ENCODE measurements at regions not wholly inside any gene's neighbourhood (a gene's known extent, or its start where the extent isn't known, plus 50 kb on each side); places are given as distances from the start of the nearest gene placed in this dataset.

DNA sequence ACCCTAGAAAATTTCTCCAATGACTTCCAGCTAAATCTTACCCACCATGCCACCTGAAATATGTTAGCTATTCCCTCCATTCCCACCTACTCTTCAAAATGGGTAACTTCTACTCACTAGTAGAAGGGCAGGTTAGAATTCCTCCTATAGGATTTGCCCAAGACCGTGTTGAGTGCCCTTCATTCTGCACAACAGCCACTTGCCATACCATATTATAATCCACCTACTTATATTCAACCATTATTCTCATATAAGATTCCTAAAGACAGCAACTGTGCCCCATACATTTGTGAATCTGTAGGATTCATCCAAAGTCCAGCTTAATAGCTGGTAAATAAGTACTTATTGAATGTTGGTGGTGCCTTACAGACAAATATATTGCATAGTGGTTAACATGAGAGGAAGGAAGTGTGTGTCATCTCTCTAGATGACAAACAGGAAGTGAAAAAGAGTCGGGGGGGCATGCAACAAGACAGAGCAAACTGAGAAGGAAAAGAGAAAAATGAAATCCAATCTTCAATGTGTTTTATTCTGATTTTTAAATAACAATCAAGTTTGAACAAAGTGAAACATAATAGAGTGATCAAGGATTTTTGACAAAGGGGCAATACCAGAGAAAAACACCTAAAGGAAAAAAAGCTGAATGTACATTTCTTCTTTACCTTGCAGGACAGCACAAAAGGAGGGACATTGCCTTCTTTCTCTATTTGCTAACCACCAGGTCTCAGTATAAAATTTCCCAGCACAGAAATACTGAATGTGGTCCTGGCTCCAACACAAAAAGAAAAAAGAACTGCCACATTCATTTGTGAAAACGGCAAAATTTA lies 389.3 kb upstream of the USP15 start:
- H3K9me3 ChIP-seq (ENCODE audit: control insufficient read depth in 2 of 2, low read length in 2 of 2), result no peaks in the 10 kb centered on the region
- H3K9ac ChIP-seq (ENCODE audit: low read length in 2 of 2), result no peak overlapping the region
- no peak overlapping the region for H3K27ac ChIP-seq (ENCODE audit: low read length)
- H3K4me3 ChIP-seq (ENCODE audit: low read length in 2 of 2), result no peak overlapping the region
- no peaks in the 10 kb centered on the region for H3K27me3 ChIP-seq (ENCODE audit: control insufficient read depth in 1 of 2, insufficient read depth in 2 of 2, low read length in 2 of 2)
- H3K36me3 ChIP-seq (ENCODE audit: control insufficient read depth in 2 of 2, insufficient read depth in 2 of 2, low read length in 2 of 2), result no peaks in the 10 kb centered on the region
- no peaks in the 10 kb centered on the region for H3K4me1 ChIP-seq (ENCODE audit: control insufficient read depth, insufficient read depth, low read length)

DNA sequence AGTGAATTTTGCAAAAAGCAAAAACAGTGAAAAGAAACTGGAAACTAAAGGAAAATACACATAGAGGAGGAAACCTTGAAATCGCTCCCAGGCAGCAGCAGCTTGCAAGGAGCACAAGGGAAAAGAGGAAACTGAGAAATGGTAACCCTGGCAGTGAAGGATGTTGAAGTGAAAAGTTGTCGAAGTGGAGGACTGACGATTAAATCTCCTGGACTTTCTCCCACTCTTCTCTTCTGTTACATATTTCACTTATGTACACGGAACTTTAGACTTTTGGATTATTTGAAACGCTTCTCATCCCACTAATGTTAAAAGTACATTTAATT lies 388.8 kb upstream of the USP15 start:
- Histone ChIP-seq H3K27ac (ENCODE audit: low read length) (no peak overlapping the region), H3K4me3 (ENCODE audit: low read length in 2 of 2) (no peak overlapping the region), H3K9ac (ENCODE audit: low read length in 2 of 2) (no peak overlapping the region), H3K36me3 (ENCODE audit: control insufficient read depth in 2 of 2, insufficient read depth in 2 of 2, low read length in 2 of 2) (no peaks in the 10 kb centered on the region), H3K9me3 (ENCODE audit: control insufficient read depth in 2 of 2, low read length in 2 of 2) (no peaks in the 10 kb centered on the region), H3K4me1 (ENCODE audit: control insufficient read depth, insufficient read depth, low read length) (no peaks in the 10 kb centered on the region), H3K27me3 (ENCODE audit: control insufficient read depth in 1 of 2, insufficient read depth in 2 of 2, low read length in 2 of 2) (no peaks in the 10 kb centered on the region)

DNA sequence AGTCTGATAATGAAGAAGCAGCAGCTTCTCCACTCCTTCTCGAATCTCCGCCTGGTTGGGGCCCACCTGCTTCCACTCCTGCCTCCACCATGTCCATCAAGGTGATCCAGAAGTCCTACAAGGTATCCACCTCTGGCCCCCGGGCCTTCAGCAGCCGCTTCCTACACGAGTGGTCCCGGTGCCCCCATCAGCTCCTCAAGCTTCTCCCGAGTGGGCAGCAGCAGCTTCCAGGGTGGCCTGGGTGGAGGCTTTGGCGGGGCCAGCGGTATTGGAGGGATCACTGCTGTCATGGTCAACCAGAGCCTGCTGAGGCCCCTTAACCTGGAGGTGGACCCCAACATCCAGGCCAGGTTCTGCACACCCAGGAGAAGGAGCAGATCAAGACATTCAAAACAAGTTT lies 381.0 kb upstream of the USP15 start:
- Histone ChIP-seq H3K36me3 (ENCODE audit: control insufficient read depth in 2 of 2, insufficient read depth in 2 of 2, low read length in 2 of 2) (no peaks in the 10 kb centered on the region), H3K9ac (ENCODE audit: low read length in 2 of 2) (no peak overlapping the region), H3K27me3 (ENCODE audit: control insufficient read depth in 1 of 2, insufficient read depth in 2 of 2, low read length in 2 of 2) (no peaks in the 10 kb centered on the region), H3K9me3 (ENCODE audit: control insufficient read depth in 2 of 2, low read length in 2 of 2) (no peaks in the 10 kb centered on the region), H3K4me1 (ENCODE audit: control insufficient read depth, insufficient read depth, low read length) (no peaks in the 10 kb centered on the region), H3K4me3 (ENCODE audit: low read length in 2 of 2) (no peak overlapping the region), H3K27ac (ENCODE audit: low read length) (no peak overlapping the region)

DNA sequence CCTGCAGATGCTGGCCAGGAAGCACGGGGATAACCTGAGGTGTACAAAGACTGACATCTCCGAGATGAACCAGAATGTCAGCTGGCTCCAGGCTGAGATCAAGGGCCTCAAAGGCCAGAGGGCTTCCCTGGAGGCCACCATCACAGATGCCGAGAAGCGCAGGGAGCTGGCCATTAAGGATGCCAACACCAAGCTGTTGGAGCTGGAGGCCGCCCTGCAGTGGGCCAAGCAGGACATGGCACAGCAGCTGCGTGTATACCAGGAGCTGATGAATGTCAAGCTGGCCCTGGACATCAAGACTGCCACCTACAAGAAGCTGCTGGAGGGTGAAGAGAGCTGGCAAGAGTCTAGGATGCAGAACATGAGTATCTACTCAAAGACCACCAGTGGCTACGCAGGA lies 380.0 kb upstream of the USP15 start:
- no peak overlapping the region for H3K27ac ChIP-seq (ENCODE audit: low read length)
- H3K27me3 ChIP-seq (ENCODE audit: control insufficient read depth in 1 of 2, insufficient read depth in 2 of 2, low read length in 2 of 2), result no peaks in the 10 kb centered on the region
- no peak overlapping the region for H3K9ac ChIP-seq (ENCODE audit: low read length in 2 of 2)
- H3K36me3 ChIP-seq (ENCODE audit: control insufficient read depth in 2 of 2, insufficient read depth in 2 of 2, low read length in 2 of 2), result no peaks in the 10 kb centered on the region
- no peaks in the 10 kb centered on the region for H3K4me1 ChIP-seq (ENCODE audit: control insufficient read depth, insufficient read depth, low read length)
- no peak overlapping the region for H3K4me3 ChIP-seq (ENCODE audit: low read length in 2 of 2)
- H3K9me3 ChIP-seq (ENCODE audit: control insufficient read depth in 2 of 2, low read length in 2 of 2), result no peaks in the 10 kb centered on the region

DNA sequence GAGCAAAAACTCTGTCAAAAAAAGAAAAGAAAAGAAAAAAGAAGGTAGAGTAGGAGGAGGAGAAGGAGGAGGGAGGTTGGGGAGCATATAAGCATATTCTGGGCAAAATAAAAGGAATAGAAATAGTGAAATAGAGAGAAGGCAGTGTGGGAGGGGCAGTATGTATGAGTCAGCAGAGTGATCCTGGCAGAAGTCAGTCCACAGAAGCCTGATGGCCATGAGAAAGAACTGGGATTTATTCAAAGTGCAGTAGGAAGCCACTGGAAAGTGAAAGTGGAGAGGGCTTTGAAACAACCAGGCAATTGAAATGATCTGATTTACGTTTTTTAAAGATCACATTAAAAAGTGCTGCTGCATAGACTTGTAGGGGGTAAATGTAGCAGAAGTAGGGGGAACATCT lies 368.6 kb upstream of the USP15 start:
- Histone ChIP-seq H3K9me3 (ENCODE audit: control insufficient read depth in 2 of 2, low read length in 2 of 2) (no peaks in the 10 kb centered on the region), H3K4me3 (ENCODE audit: low read length in 2 of 2) (no peak overlapping the region), H3K27ac (ENCODE audit: low read length) (no peak overlapping the region), H3K27me3 (ENCODE audit: control insufficient read depth in 1 of 2, insufficient read depth in 2 of 2, low read length in 2 of 2) (no peaks in the 10 kb centered on the region), H3K4me1 (ENCODE audit: control insufficient read depth, insufficient read depth, low read length) (no peaks in the 10 kb centered on the region), H3K9ac (ENCODE audit: low read length in 2 of 2) (no peak overlapping the region), H3K36me3 (ENCODE audit: control insufficient read depth in 2 of 2, insufficient read depth in 2 of 2, low read length in 2 of 2) (no peaks in the 10 kb centered on the region)

DNA sequence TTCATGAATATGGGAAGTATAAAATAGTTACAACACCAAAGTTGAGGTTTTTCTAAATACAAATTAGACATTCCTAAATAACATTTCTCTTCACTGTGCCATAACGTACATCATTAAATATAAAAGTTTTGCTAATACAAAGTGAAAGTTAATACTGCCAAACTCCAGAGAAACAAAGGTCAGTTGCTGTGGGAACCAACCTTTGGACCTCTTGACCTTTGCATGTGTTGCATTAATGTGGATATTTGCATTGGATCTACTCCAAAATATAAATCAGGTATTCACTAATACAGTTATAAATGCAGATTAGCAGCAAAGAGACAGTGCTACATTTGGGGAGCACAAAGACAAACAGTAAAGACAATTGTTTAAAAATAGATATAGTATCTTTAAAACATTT lies 366.0 kb upstream of the USP15 start:
- no peak overlapping the region for H3K9ac ChIP-seq (ENCODE audit: low read length in 2 of 2)
- H3K36me3 ChIP-seq (ENCODE audit: control insufficient read depth in 2 of 2, insufficient read depth in 2 of 2, low read length in 2 of 2), result no peaks in the 10 kb centered on the region
- no peaks in the 10 kb centered on the region for H3K27me3 ChIP-seq (ENCODE audit: control insufficient read depth in 1 of 2, insufficient read depth in 2 of 2, low read length in 2 of 2)
- H3K9me3 ChIP-seq (ENCODE audit: control insufficient read depth in 2 of 2, low read length in 2 of 2), result no peaks in the 10 kb centered on the region
- H3K4me3 ChIP-seq (ENCODE audit: low read length in 2 of 2), result no peak overlapping the region
- no peaks in the 10 kb centered on the region for H3K4me1 ChIP-seq (ENCODE audit: control insufficient read depth, insufficient read depth, low read length)
- H3K27ac ChIP-seq (ENCODE audit: low read length), result no peak overlapping the region

DNA sequence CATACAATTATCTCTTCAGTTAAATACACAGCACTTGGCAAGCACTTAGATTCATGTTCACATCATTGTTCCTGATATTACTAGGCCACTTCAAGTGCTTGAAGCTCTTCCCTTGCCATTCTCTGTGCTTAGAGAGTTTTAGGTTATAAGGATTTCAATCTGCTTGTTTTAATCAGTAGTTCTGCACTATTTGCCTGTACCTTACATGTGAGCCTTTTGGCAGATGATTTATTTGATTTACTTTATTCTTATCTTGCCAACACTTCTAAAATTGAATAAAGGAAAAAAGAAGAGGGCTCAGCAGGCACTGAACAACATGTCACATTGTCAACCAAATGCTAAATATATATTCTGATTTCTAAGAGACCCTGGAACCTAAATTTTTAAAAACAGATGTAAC lies 363.8 kb upstream of the USP15 start:
- Histone ChIP-seq H3K27me3 (ENCODE audit: control insufficient read depth in 1 of 2, insufficient read depth in 2 of 2, low read length in 2 of 2) (no peaks in the 10 kb centered on the region), H3K4me1 (ENCODE audit: control insufficient read depth, insufficient read depth, low read length) (no peaks in the 10 kb centered on the region), H3K27ac (ENCODE audit: low read length) (no peak overlapping the region), H3K36me3 (ENCODE audit: control insufficient read depth in 2 of 2, insufficient read depth in 2 of 2, low read length in 2 of 2) (no peaks in the 10 kb centered on the region), H3K9ac (ENCODE audit: low read length in 2 of 2) (no peak overlapping the region), H3K9me3 (ENCODE audit: control insufficient read depth in 2 of 2, low read length in 2 of 2) (no peaks in the 10 kb centered on the region), H3K4me3 (ENCODE audit: low read length in 2 of 2) (no peak overlapping the region)

DNA sequence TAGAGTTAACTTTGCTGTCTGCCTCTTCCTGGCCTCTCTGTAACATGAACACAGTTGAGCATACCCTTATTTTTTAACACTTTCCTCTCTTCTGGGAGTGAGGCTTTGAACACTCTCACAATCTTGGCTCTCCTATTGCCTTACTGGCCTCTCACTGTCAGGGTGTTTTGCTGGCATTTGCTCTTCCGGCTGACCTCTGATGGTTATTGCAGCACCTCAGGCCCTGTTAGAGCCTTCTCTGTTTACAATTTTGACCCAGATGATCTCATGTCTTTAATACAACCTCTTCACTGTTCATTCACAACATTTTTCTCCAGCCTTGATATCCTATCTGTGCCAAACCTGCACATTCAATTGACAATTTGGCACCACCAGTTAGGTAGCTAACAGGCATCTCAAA lies 357.8 kb upstream of the USP15 start:
- H3K4me1 ChIP-seq (ENCODE audit: control insufficient read depth, insufficient read depth, low read length), result no peaks in the 10 kb centered on the region
- no peaks in the 10 kb centered on the region for H3K9me3 ChIP-seq (ENCODE audit: control insufficient read depth in 2 of 2, low read length in 2 of 2)
- H3K4me3 ChIP-seq (ENCODE audit: low read length in 2 of 2), result no peak overlapping the region
- H3K27ac ChIP-seq (ENCODE audit: low read length), result no peak overlapping the region
- no peaks in the 10 kb centered on the region for H3K27me3 ChIP-seq (ENCODE audit: control insufficient read depth in 1 of 2, insufficient read depth in 2 of 2, low read length in 2 of 2)
- H3K9ac ChIP-seq (ENCODE audit: low read length in 2 of 2), result no peak overlapping the region
- H3K36me3 ChIP-seq (ENCODE audit: control insufficient read depth in 2 of 2, insufficient read depth in 2 of 2, low read length in 2 of 2), result no peaks in the 10 kb centered on the region

DNA sequence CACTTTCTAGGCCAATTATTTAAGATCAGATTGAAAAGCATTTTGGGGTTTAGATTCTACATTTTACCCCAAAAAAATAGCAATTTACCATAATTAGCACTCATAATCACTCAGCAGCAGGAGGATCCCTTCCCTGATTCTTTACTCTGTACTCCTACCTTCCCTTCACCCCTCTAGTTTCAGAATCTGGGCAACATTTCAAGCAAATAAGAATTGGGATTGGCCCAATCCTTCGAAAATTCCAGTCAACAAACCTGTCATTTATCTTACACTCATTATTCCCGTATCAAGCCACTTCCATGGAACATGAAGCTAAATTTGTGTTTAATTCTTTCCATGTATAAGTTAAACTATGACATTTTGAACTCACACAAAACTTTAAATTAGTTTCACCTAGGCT lies 349.1 kb upstream of the USP15 start:
- Histone ChIP-seq H3K9ac (ENCODE audit: low read length in 2 of 2) (no peak overlapping the region), H3K9me3 (ENCODE audit: control insufficient read depth in 2 of 2, low read length in 2 of 2) (no peaks in the 10 kb centered on the region), H3K27ac (ENCODE audit: low read length) (no peak overlapping the region), H3K4me1 (ENCODE audit: control insufficient read depth, insufficient read depth, low read length) (no peaks in the 10 kb centered on the region), H3K27me3 (ENCODE audit: control insufficient read depth in 1 of 2, insufficient read depth in 2 of 2, low read length in 2 of 2) (no peaks in the 10 kb centered on the region), H3K36me3 (ENCODE audit: control insufficient read depth in 2 of 2, insufficient read depth in 2 of 2, low read length in 2 of 2) (no peaks in the 10 kb centered on the region), H3K4me3 (ENCODE audit: low read length in 2 of 2) (no peak overlapping the region)

DNA sequence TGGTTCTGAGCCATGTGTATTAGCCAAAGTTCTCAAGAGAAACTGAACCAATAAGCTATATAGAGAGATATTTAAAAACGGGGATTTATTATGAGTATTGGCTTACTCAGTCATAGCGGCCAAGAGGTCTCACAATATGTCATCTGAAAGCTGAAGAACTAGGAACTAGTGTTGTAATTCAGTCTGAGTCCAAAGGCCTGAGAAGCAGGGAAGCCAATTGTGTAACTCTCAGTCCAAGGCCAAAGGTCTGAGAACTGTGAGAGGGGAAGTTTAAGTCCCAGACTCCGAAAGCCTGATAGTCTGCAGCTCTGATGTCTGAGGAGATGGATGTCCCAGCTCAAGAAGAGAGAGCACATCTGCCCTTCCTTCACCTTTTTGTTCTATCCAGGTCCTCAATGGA lies 344.8 kb upstream of the USP15 start:
- H3K27ac ChIP-seq (ENCODE audit: low read length), result no peak overlapping the region

DNA sequence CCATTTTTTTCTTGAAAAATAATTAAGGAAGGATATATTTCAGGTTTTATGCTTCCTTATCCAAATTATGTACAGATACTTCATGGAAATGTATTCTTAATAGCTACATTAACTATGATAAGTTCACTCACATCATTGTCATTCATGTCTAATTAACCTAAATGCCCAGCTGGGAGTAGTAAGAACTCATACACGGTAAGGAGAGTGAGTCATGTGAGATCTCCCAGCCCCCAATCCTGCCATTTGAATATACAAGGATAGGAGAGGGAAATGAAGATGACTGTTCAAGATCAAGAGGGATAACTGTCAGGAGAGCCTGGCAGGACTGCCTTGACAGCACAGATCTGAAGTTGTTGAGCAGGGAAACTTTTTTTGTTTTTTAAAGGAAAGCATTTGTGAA lies 343.4 kb upstream of the USP15 start:
- Histone ChIP-seq H3K4me3 (ENCODE audit: low read length in 2 of 2) (no peak overlapping the region), H3K27ac (ENCODE audit: low read length) (no peak overlapping the region), H3K9me3 (ENCODE audit: control insufficient read depth in 2 of 2, low read length in 2 of 2) (no peaks in the 10 kb centered on the region), H3K27me3 (ENCODE audit: control insufficient read depth in 1 of 2, insufficient read depth in 2 of 2, low read length in 2 of 2) (no peaks in the 10 kb centered on the region), H3K9ac (ENCODE audit: low read length in 2 of 2) (no peak overlapping the region), H3K36me3 (ENCODE audit: control insufficient read depth in 2 of 2, insufficient read depth in 2 of 2, low read length in 2 of 2) (no peaks in the 10 kb centered on the region), H3K4me1 (ENCODE audit: control insufficient read depth, insufficient read depth, low read length) (no peaks in the 10 kb centered on the region)

More for the DNA sequence above, 344.8 kb upstream of the USP15 start:
- no peak overlapping the region for H3K9ac ChIP-seq (ENCODE audit: low read length in 2 of 2)
- H3K27me3 ChIP-seq (ENCODE audit: control insufficient read depth in 1 of 2, insufficient read depth in 2 of 2, low read length in 2 of 2), result no peaks in the 10 kb centered on the region
- no peak overlapping the region for H3K4me3 ChIP-seq (ENCODE audit: low read length in 2 of 2)
- no peaks in the 10 kb centered on the region for H3K9me3 ChIP-seq (ENCODE audit: control insufficient read depth in 2 of 2, low read length in 2 of 2)
- H3K4me1 ChIP-seq (ENCODE audit: control insufficient read depth, insufficient read depth, low read length), result no peaks in the 10 kb centered on the region
- H3K36me3 ChIP-seq (ENCODE audit: control insufficient read depth in 2 of 2, insufficient read depth in 2 of 2, low read length in 2 of 2), result no peaks in the 10 kb centered on the region

Data from stomach smooth muscle (tissue), 2 donors.